CD4-positive, alpha-beta T cell treated with Interferon gamma for 1 hour (primary cell): ENCODE measurements at regions not wholly inside any gene's neighbourhood (a gene's known extent, or its start where the extent isn't known, plus 50 kb on each side); places are given as distances from the start of the nearest gene placed in this dataset.

ENCODE experiments used
- DNase-seq: peaks from one replicate; pipeline ENCODE4 v3.0.0-alpha.2; 2020

DNA sequence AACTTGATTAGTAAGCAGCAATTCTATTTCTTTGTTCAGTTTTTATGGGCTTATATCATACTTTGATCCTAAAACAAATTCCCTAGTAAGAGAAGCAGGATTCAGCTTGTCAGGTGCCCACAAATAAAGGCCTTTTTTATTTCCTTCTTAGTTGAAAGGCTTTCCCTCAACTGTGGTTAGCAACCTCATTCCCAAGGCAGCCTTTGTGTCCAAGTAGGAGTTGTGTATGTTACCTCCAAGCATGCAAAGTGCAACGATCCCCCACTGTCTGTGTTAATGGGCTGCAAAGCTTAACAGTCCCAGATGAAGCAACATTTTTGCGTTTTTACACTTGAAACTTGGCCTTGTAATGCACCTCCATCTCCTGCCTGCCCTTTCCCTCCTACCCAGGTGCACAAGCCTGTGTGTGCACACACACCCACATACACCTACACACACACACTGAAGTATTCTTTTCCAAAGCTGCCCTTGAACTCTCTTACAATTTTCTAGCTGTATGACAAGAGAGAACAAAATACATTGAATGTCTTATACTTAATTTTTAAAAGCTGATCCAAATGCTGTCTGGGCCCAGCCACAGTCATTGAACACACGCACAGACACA lies 278.2 kb downstream of the SNX13 start:
- no peak for DNase-seq

DNA sequence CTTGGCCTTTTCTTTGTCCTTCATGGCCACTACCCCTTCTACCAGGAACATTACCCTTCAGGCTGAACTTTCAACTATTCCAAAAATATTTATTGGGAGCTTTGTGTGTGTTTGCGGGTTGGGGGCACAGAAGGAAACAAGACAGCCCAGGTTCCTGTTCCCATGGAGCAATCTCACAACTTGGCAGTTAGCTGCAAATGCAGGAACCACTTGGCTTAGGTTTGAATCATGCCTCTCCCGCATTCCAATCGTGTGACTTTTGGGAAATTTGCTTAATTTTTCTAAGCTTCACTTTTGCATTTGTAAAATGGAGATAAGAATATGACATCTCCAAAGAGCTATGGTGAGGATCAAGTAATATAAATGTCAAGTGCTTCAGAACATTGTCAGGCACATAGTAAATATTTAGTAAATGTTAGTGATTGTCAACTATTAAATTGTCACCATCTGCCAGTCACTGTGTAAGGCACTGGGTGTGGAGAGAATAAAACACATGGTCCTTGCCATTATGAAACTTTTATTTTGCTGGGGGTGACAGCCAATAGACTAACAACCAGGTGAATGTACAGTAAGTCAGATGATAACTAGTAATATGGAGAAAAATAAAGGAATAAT lies 277.1 kb downstream of the SNX13 start:
- no peak for DNase-seq

DNA sequence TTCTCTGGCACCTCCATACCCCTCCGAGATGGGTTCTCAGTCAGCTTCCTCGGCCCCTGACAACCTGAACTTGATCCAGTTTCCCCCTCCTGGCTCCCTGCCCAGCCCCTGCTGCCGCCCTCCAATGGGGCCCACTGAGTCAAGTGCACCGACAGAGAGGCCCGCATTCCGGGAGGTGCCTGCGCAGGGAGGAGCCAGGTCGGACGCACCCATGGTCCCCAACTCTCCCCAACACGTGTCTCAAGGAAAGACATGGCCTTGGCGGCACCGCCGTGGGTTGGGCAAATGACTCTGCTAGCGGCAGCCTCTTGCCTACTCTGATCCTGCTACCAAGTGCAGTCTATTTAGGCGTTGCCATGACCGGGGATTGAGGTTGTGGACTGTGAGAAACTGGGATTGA lies 275.3 kb downstream of the SNX13 start:
- DNase-seq = no peak

DNA sequence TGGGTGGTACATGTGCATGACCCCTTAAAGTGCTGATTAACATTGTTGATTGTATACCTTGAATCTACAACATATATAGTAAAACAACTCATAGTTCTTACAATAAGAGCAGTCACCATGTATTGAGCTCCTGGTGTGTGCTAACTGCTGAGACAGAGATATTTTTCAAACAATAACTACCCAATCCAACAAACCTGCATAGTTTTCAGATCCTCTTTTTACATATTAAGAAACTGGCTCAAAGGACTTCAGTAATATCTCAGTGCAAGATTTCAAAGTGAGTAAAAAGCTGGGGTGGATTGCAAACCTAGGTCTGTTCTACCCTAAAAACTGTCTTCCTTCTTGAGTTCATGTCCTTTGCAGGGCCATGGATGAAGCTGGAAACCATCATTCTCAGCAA lies 272.2 kb downstream of the SNX13 start:
- no peak for DNase-seq

DNA sequence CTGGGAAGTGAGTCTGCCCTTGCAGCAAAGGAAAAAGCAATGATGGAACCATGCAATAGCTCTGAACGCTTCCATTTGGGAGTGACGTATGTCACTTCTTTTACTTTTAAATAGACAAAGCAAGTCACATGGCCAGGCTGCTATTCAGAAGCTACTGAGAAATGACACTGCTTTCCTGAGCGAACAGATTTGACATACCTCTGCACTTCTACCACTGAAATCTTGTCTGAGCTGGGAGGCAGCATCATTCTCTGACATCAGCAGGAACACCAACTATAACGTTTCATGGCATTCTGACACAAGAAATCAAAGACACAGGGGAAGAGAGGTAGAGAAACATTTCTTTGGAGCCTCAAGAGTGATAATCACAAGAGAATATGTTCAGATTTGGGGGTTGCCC lies 271.1 kb downstream of the SNX13 start:
- no peak for DNase-seq

DNA sequence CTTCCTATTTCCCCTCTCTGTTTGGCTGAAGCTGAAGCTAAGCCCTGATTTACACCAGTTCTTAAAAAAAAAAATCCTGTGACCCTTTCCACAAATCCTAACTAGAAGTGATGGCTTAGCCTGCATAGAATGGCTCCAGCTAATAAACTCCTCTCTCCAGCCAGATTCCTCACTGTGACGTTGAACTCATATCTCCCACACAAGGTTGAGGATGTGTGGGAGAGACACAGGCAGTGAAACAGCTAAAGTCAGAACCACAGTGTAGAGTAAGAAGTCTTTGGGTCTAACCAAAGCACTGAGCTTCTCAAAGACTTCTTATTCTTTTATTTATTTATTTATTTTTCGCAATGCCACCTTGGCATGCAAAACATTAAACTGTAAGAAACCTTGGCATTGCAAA lies 268.3 kb downstream of the SNX13 start:
- DNase-seq = no peak

DNA sequence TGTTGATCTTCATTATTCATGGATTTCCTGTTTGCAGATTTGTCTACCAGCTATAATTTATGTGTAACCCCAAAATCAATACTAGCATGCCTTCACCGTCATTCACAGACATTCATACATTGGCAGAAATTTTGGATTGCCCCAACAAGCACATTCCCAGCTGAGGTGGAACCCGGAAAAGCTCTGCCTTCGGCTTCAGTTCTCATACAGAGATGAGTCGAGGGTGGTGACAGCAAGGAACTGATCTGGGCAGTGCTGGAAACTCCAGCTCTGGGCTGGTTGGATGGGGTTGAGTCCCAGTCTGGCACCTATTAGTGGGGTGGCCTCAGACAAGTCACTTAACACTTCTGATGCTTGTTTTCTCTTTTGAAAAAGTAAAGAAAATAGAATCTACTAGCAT lies 267.5 kb downstream of the SNX13 start:
- no peak for DNase-seq

DNA sequence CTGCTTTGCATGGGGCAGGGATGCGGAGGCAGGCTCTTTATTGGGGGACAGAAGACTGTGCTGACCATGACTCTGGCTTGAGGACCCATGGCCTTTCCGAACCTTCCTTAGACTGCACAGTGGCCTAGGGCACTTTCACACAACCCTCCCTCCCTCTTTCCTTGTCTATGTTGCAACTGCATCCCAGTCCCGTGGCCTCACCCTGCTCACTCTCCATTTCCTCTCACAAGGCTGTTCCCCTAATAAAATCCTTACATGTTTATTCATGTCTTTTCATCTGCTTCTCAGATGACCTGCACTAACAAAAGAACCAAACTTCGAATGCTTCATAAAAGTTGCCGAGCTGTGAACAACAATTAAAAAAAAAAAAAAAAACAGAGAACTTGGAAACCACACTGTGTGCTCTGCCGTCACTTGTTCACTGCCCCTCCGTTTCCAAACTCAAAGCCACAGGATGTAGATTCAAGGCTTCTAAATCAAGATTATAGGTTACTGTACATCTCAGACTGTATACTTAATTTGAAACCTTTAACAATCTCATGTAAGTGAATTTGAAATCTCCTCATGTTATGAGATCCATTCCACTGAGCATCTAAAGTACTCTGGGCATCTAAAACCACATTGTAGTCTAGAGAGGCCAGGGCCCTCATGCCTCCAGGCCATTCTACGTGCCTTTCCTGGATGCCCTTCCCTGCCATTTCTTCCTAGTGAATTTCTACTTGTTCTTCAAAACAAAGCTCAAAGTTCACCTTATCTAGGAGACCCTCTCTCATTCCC lies 265.9 kb downstream of the SNX13 start:
- DNase-seq = no peak

DNA sequence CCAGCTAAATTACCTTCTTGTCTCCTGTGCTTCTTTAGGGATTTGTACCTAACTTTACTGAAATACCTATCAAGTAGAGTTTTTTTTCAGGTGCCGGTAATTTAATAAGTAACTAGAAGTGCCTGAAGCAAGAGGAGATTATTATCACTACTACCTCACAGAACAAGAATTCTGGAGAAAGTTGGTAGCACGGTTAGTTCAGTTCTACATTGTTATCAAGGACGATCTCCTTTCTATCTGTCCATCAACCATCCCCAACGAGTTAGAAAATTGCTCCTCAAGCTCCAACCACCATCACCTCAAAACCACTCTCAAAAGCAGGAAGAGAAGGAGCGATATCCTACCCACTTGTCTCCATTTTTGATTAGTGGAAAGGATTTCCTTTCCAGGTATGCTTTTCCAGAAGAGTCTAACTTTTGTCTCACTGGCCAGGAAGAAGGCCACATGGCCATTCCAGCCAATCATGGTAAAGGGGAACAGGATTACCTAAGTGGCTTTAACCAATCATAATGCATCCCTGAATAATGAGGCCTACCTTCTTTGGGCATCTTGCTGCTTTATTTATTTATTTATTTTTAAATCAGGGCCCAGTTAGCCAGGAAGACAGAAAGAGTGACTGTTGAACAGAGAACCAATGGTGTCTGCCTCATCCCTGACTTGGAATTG lies 265.2 kb downstream of the SNX13 start:
- no peak for DNase-seq

DNA sequence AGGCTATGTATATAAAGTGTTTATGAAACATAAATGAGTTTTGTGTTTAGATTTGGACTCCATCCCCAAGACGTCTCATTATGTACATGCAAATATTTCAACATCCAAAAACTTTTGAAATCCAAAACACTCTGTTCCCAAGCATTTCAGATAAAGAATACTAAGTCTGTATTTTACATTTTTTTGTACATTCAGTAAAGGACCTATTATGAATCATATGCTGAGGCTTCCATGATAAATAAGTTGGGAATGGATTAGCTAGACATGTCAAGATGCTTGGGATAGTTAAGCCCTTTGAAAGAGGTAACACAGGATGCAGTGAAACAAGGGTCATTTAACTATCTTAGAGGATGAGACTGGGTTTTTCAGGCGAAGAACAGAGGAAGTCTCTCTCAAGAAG lies 262.9 kb downstream of the SNX13 start:
- no peak for DNase-seq

DNA sequence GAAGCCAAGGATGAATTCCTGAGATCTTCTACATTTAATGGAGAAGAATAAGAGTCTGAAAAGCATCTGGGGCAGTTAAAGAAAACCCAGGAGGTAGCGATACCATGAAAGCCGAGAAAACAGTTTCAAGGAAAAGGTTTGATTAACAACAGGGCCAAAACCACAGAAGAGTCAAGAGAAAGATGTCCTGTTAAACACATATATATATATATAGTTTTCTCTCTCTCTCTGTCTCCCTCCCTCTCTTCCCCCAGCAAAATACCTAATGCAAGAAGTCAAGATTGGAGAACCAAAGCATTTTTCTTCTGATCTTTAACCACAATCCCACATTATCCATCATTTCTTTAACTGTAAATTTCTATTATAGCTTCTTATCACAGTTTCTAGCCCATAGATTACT lies 261.4 kb downstream of the SNX13 start:
- no peak for DNase-seq

DNA sequence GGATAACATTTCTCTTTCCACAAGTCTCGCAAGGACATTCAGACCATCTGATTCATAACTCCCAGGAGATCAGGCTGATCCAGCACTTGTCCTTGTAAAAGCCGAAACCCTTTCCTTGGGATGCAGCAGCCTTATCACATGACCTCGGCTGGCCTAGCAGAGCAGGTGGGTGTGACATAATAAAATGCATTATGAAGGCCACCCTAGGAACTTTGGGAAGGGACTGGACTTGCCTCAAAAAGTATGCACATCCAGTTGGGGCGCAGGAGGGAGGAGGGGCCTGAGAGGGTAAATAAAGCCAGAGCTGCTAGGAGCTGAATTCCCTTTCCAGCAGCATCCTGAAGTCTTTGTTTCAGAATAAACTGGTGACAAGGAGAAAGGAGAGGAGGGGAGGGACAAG lies 260.8 kb downstream of the SNX13 start:
- DNase-seq = no peak

DNA sequence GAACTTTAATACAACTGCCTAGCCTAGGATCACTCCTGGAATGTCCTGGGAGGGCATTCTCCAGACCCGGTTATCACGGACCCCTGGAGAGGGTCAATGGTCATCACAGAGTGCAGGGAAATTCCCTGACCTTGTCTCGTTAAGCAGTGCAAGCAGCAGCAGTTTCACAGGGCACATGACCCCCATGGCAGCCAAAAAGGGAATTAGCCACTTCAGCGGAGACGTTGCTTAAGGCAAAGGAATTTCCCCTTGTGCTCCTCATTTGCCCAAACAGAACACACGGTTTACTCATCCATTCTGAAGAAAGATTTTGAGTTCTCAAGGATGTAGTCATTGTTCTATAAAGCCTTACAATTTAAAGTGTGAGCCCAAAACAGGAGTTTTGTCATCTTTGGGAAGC lies 260.3 kb downstream of the SNX13 start:
- peak; percentile 15 for DNase-seq

DNA sequence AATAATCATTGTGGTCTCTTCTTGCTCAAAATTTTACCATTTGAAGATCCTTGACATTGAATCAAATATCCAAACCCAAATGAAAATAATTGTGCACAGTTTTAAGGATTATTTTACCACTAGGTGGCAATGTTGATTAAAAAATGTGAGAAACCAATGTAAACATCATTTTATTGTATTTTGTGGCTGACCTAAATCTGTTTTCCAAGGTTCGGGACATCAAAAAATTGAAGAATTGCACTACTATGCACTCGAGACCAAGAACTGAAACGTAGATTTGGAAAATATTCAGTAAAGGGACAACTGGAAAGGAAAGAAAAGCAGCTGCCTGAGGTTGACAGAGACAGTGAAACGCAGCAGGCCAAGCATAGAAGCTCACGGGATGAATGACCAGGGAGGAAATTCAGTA lies 259.3 kb downstream of the SNX13 start:
- DNase-seq = no peak

DNA sequence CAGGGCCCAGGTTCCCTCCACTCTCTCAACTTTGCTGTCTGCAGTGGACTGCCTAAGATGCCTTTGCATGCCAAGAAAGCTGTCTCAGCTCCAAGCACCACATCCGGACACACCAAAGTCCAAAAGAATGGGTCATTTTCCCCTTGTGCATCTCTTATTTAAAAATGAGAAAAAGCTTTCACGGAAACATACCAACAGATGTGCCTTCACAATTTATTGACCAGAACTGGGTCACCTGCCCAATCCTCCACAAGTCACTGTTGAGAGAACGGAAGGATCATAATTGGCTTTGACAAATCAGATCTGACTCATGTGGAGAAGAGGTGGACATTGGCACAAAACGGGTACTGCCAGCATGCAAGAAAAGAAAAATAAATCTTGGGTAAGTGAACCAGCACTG lies 258.3 kb downstream of the SNX13 start:
- DNase-seq = no peak

DNA sequence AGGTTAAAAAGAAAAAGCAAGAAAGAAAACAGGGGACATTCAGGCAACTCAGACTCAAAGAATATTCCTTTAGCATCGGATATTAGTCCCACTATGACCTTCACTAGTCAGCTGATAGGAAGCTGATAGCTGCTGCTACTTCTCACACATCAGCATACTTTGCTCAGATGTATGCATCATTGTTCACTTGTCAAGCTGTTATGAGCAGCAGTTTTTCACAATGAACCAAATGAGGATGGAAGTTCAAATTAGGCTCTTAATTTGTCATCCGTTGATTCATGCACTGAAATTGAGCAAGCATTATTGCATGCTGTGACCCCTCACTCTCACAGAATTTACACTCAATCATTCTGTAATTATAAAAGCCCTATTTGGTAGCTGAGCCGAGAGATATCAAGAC lies 257.7 kb downstream of the SNX13 start:
- no peak for DNase-seq

DNA sequence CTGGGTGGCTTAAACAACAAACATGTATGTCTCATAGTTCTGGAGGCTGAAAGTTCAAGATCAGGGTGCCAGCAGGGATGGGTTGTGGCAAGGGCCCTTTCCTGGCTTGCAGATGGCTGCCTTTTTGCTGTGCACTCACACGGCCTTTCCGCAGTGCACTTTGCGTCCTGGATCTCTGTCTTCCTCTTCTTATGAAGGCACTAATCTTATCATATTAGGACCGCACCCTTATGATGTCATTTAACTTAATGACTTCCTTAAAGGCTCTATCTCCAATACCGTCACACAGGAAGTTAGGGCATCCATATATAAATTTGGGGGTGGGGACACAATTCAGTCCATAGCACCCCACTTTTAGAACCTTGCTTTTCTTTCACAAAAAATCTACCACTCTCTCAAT lies 255.2 kb downstream of the SNX13 start:
- DNase-seq = no peak

DNA sequence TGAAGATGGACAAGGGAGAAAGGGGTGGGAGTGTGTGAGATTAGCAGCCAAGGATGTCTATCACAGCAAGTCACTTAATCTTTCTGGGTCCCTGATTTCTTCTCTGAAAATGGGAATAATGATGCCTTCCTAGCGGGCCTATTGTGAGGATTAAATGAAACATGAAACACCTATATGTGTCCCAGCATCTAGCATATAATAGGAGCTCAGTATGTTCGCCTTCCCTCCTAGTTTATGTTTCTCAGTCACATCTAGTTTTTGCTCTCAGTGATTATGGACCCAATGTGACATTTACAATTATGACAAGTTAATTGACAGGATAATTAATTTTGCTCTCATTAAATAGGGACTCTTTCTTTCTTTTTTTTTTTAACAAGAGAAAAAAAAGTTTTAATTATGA lies 252.9 kb downstream of the SNX13 start:
- DNase-seq = no peak

DNA sequence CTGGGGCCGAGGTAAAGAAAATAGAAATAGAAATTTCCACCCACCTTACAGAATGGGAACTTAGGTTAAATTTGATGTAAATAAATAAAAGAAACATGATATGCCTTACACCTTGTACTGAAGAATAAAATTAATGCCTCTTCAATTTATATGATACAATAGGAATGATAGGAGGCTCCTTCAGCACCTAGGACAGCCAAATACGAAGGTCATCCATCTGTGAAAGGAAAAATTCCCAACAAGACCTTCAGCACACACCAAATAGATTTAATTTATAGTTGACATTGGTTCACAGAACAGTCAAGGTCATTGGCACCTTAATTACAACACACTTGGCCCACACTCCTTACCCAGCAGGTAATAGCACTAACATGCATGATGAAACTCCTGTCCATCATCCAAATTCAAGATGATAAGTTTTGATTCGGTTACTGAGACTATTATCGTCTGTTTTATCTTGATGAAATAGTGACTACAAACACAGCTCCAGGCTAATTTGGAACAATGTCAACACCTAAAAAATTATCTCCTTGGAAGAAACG lies 250.9 kb downstream of the SNX13 start:
- no peak for DNase-seq

DNA sequence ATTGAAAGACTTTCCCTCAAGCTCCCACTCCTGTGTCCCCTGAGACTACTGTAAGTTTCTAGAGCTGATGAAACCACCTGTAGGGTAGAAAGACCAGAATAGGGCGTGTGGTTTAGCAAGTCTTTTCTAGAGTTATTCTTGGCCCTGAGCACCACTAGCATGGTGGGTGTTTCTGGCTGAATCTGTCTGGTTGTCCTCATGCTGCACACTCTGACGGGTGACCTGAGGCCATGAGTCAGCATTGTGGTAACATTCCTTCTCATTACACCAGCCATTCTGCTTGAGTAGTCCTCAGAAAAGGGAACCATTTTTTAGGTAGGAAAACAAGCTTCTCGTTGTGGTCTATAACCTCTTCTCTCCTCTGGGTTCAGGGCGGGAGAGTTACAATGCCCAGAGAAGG lies 250.3 kb downstream of the SNX13 start:
- peak; percentile 12 for DNase-seq

DNA sequence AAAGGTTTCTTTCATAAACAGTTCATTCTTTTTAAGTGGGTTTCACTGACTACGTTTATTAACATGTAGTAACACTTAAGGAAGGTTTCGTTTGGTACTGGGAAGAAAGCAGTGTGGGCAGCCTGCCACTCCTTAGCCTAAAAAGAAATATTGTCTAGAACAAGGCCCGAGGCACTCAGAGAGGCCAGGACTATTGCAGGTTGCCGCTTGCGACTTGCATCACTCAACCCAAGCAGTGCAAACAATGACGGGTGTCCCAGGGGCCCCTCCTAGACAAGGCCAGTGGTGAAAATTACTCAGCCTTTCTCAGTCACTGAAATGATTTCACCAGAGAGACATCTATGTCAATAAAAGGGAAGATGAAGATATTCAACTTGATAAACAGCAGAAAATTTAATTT lies 243.9 kb downstream of the SNX13 start:
- DNase-seq = no peak

DNA sequence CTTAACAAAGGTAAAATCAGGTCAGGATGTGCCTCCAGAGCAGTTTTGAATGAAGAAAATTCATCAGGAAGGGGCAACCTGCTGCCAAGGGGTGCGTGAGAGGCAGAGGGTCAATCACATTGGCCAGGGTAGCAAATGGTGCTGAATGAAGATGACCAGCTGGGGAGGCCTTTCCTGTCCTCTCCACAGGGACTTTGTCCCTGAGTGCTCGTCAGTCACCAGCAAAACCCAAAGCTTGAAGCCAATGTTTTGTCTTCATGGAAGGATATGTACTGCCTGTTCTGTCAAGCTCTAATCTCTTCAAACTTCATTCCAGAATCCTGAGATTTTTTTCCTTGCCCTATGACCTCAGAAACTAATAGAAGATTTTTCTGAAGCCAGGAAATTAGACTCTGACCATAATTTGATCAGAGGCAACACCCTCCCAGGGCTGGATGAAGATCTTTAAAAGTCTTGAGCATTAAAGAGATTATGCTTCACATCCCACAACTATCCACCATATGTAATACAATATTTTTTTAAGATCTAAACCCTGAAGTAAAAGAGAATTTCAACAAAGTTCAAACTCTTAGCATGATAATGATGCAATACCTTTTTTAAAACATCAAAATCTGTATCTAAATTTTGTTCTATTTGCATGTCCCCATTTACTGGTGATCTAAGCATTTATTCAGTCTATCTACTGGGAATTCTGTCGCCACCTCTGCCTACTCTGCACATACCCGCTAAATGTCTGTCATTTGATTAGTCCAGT lies 243.0 kb downstream of the SNX13 start:
- no peak for DNase-seq

DNA sequence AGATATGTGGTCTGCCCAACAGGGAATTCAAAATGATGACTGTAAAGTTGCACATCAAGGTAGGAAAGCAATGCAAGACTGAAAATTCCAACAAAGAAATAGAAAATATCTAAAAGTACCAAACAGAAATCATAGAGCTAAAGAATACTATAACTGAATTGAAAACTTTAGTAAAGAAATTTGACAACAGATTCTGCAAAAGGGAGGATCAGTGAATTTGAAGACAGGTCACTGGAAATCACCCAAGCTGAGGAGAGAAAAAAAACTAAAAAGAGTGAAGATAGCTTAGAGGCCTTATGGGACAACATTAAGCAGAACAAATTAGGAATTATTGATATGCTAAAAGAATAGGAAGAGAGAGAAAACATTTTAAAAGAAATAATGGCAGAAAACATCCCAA lies 240.6 kb downstream of the SNX13 start:
- DNase-seq = no peak
